NCI-H187 (cell line): ENCODE measurements at regions not wholly inside any gene's neighbourhood (a gene's known extent, or its start where the extent isn't known, plus 50 kb on each side); places are given as distances from the start of the nearest gene placed in this dataset.

Experiments used
- DNase-seq, 2 experiments: peaks; one replicate each; lab custom pipeline; 2025; lab: John Stamatoyannopoulos, UW

DNA sequence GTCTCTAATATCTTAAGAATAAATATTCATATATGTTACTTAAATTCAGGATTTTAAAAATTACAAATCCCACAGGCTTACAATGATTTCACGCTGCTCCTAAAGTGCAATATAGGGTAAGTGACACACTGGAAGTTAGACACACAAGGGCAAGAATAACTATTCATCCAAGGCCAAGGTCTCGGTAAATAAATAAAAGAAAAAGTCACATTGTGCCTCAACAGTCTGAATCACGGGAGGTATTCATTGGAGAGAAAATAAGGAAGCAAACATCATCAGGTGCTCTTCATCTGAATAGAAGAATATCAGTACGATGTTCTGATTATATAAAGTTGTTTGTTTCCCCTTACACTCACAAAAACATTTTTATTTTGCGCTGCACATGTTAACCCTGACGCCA, 820.2 kb downstream of the TRIB2 start:
- no peak for DNase-seq

DNA sequence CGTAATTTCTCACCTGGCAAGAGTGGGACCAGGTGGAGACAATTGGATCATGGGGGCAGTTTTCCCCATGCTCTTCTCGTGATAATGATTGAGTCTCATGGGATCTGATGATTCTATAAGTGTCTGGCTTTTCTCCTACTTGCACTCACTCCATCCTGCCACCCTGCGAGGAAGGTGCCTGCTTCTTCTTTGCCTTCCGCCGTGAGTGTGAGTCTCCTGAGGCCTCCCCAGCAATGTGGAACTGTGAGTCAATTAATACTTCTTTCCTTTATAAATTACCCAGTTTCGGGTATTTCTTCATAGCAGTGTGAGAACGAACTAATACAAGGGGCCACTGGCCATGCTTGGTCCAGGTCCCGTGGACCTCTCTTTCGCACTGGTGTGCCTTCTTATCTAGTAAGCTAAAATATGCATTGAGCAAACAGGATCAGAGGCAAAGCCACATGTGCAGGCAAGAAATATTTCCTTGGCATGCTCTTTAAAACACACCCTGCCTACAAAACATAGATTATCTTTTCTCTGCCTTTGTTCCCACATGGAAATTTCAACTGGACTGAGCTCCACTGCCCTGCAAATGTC, 821.1 kb downstream of the TRIB2 start:
- DNase-seq = no peak

DNA sequence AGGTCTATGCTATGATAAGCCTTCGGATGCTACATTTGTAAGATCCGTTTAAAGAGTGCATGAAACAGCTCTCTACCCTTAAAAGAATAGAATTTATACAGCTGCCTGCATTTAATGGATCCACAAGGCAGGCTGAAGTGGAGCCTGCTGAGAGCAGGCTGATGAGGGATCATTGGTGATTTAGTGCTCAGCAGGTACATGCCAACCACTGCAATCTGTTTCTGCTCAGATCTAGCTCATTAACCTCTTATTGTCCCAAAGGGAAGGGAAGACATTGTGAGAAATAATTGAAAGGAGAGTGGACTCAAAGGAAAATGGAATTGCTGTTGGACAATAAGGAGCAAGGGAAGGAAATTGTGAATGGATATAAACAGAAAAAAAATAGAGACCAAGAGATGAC, 822.6 kb downstream of the TRIB2 start:
- DNase-seq = peak; percentile 78 to 79

DNA sequence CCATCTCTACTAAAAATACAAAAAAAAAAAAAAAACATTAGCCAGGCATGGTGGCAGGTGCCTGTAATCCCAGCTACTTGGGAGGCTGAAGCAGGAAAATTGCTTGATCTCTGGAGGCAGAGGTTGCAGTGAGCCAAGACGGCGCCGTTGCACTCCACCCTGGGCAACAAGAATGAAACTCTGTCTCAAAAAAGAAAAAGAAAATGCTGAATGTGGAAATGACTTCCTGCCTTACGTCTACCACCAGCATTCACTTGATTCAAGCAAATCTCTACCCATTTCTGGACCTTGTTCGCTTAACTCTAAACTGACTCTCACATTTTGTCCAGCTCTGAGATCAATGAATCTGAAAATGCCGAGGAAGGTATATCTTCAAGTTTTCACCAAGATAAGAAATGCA, 825.3 kb downstream of the TRIB2 start:
- DNase-seq = no peak

DNA sequence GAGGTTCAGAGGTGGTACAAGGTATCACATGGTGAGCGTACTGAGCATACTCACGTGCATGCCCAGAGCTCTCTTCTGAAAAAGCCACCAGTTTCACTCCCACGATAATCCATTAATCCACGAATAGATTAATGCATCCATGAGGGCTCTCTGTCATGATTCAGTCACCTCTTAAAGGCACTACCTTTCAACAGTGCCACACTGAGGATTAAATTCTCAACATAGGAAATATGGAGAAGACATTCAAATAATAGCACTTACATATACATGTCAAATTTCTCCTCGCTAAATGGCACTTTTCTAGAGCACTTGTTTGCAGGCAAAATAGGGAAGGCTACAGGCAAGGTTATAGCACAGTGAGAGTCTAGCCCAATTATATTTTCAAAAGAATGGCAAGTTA, 825.9 kb downstream of the TRIB2 start:
- DNase-seq = peak; percentile 75

DNA sequence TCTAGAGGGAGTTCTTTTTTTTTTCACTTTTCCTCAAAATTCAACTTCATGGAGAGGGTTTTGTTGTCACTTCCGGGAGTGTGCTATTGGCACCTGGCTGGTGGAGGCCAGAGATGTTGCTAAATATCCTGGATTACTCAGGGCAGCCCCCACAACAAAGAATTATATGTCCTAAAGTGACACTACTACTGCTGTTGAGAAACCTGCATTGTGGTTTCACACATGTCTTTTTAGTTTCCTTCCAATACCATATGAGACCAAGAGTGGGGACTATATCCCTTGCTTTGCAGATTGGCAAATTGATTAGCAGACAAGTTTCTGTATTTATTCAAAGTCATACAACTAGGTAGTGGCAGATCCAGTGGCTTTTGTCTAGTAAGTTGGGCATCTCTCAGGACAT, 826.8 kb downstream of the TRIB2 start:
- no peak for DNase-seq

DNA sequence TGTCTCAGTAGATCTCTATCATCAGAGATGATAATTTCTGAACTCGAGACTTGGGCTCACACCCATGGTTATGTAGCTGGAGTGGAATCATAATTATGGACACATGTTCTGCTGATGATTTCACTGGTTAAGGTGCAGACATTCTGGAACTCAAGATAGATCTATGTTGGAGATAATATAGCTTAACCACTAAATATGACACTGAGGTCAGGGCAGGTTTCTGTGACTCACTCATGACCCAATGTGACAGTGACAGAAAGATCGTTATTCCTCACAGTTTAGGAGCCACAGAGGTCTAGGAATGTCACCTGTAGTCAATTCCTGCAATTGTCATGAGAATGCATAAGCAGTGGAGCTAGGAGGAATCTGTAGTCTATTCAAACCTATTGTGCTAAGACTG, 828.6 kb downstream of the TRIB2 start:
- no peak for DNase-seq

DNA sequence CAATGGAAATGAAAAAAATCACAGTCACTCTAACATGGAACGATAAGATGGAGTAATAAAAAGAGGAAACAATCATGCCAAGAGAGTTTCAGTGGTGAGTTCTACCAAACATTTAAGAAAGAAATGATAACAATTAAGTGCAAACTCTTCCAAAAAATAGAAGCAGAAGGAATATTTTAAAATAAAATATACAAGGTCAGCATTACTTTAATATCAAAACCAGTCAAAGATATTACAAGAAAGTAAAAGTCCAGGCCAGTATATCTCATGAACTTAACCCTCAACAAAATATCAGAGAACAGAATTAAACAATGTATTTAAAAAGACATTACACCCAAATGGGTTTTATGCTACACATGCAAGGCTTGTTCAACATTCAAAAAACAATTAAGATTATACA, 829.4 kb downstream of the TRIB2 start:
- DNase-seq = no peak

DNA sequence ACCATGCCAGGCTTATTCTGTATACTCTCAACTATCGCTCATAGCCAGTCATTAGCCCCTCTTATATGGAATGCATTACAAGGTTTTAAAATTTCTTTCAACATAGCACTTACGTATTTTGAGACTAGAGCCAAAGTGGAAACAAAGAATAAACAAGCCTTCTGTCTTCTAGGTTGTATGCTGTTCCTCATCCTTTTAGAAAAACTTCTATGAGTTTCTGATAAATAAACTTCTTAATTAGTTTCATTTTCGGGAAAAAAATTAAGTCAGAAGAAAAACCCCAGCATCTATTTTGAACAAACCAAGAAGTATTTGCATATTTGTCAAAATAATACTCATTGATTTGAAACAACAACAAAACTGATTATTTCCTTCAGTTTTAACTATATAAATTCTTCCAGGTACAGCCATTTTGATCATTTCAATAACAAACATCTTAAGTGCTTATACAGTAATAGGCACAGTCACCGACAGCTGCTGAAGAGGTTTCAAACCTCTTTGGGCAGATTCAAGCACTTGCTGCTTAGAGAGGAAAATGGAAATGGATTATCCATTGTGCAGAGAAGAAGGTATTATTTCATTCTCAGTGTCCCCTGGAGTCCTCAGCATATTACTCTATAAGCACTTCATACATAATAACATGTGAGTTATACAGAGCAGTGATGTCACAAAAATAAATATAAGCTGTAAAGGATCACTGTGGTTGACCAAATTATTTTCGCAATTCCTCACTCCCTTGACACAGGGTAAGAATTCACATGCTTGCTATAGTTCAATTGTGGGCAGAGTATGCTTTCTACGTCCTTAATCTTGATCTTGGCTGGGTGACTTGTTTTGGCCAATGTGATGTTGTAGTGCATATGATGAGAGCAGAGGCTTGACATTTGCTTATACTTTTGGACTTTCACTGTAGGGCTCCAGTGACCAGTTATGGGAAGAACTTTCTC, 833.8 kb downstream of the TRIB2 start:
- peak; percentile 73 to 87 for DNase-seq

DNA sequence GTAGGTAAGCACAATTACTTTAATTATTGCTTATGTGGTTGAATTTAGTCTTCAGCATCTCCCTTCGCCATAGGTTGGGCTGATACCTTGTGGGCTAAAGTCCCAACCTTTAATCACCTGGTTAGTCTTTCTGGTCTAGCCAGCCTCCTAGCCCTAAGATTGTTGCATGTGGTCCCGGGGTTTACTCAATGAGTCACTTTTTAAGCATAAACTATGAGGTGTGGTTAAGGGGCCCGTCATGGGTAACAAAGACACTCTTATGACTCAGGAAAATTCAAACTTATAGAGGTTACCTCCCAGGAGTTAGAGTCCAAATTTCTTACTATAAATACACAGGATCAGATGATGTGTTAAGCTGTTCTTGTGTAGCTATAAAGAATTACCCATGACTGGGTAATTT, 841.6 kb downstream of the TRIB2 start:
- DNase-seq = no peak

DNA sequence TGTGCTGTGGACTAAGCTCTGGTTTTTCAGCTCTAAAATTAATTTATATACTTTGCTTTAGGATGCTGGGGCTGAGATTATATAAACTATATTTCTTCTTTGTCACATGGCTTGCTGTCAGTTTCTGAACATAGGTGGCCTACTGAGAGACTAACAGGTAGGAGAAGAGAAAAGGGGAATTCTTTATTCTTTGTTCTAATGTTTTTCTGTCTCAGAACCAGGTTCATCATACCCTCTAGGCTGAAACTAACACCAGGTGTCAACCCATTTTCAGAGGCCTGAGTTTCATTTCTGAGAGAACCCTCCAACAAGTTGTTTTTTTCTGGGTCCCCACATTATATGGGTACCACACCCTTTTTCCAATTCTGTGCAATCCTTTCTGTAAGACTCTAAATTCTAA, 843.6 kb downstream of the TRIB2 start:
- no peak for DNase-seq

DNA sequence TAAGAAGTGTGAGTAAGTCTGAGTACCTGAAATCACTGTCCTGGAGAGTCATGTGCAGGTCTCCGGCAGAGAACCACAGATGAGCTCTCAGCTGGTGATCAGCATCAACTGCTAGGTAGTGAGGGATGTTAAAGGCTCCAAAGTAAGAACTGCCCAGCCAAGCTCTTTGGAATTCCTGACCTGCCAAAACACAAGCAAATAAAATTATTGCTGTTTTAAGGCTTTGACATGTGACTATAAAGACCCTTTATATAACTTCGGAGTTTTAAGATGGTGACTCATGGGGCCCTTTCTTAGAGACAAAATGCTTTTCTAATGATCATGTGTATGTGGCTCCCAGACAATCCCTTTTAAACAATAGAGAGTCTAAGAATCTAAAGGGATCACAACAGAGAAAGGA, 855.7 kb downstream of the TRIB2 start:
- no peak for DNase-seq

DNA sequence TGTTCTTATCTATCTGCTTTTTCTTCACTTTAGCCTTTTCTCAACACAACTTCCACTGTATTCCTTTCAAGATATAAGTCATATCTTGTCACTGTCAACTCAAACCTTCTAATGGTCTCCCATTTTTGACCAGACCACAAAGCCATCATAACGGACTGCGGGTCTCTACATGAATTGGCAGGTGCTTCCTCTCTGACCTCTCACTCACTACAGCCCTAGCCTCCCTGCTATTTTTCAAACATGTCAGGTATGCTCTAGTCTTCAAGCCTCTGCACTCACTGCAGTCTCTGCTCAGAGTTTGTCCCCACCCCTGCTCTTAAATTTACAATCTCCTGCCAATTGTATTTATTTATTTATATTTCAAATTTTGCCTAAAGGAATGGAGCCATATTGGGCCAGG, 858.1 kb downstream of the TRIB2 start:
- no peak for DNase-seq

DNA sequence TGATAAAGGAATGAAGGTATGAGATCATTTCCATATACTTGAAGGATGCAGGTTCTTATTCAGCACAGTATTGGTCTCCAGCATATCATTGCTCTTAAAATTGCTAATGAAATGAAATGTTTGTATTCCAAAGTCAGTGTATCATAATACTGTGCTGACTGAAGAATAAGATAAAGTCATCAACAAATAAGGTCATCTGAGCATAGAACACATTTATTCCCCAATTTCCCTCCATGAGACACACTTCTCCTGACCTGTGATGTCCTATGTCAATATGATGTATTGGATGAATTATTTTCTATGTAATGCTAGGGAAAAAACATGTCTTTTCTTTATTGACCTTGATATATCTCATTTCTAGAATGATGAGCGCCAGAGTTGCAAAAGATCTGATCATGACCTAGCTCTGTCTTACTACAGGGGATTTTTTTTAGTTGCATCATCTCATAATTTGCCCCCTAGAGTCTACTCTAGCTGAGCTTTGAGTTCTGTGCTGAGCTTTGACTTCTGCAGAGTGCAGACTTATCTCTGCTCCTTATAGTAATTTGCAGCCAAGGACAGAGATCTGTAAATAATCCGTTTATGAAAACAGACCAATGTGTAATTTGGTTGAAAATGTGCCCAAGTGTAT, 859.8 kb downstream of the TRIB2 start:
- no peak for DNase-seq

DNA sequence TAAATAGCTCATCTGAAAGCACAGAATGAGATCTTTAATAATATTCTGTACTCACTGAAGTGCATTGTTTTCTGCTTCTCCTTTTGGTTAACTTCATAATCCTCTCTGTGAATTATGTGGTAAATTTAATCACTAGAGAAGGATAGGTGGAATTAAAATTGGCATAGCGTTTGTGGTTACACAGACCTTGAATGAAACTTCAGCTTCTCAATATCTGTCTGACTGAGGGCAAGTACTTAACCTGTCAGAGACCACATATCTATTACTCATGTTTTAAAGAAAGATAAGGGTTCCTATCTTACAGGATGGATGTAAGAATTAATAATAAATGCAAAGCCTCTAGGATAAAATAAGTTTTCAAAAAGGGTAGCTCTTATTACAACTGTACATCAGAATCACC, 861.8 kb downstream of the TRIB2 start:
- DNase-seq = no peak

DNA sequence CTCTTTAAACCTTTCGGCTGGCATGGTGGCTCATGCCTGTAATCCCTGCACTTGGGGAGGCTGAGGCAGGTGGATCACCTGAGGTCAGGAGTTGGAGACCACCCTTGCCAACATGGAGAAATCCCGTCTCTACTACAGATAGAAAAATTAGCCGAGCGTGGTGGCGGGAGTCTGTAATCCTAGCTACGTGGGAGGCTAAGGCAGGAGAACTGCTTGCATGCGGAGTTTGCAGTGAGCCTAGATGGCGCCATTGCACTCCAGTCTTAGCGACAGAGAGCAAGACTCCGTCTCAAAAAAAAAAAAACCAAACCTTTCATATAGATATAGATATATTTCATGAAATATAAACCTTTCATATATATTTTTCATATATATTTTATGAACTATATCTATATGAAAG, 864.7 kb downstream of the TRIB2 start:
- no peak for DNase-seq

DNA sequence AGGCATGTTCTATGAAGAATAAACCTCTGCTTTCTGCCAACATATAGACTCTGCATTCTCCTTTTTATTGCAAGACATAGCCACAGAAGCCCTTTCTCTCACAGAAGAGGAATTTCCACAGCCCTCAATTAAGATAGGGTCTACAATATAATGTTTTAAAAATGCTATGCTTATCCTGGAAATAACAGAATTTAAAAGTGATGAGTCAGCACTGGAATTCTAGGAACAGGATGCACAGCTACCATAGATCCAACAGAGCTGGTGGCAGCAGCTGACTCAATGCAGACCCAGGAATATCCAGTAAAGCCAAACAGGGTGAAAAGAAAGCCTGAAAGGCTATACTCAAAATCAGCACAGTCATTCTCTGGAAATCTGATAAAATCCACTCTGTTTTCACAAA, 866.9 kb downstream of the TRIB2 start:
- no peak for DNase-seq

DNA sequence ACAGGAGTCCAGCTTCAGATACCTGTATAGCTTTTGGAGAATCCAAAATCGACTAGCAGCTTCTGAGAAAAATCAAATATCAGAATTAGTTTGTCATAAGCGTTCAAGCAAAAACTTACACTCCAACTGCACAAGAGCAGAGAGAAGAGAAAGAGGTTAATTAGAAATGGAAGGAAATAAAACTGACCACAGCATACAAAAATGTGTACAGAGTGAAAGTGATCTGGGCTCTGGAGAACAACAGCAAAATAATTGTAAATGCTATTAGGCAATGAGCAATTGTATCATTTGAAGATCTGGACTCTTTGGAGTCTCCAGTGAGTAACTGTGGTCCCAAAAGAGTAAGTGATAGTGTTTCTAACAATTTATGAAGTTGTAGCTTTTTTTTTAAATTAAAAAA, 867.3 kb downstream of the TRIB2 start:
- DNase-seq = no peak

DNA sequence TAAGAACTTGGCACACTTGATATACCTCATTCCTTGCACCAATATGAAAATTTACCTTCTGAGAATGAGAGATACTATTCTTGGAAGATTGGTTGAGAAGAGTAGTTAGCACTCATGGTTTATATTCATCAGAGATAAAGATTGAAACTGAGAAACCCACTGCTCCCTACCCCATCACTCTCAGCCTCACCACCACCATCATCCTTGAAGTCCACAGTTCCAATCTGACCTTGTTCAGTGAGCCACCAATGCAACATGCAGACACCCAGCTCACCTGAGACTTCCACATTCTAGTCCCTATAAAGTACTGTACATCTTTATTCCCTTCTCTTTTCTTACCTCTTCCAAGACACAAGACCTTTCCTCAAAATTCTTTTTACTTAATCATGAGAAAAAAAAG, 869.0 kb downstream of the TRIB2 start:
- no peak for DNase-seq

DNA sequence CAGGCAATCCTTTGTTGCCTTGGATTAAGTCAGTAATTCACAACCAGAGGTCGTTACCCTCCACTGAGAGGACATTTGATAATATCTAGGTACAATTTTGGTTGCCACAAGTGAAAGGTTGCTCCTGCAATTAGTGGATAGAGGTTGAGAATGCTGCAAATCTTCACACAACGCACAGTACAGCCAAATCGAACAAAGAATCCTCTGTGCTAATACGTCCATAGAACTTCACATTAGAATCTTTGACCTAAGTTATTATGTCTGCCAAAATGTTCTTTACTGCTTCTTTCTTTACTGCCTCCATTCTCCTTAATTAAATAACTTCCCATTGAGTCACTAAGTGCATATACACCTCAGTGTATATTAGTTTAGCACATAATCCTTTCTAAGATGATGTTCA, 879.5 kb downstream of the TRIB2 start:
- DNase-seq = no peak

DNA sequence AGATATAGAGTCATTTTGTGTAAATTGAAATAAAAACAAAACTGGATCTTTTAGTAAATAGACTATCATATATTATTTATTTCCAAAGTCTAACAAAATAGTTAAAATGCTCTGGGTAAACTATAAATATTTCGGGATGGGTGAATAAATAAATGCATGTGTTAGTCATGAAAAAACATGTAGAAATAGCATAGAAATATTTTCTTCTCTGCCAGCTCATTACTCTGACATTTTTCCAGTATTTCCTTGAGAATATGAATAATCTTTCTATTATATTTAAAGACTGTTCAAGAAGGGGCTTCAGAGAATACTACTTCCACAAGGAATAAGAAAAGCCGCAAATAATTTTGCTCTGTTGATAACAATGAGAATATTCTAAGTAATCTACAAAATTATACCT, 880.4 kb downstream of the TRIB2 start:
- no peak for DNase-seq

DNA sequence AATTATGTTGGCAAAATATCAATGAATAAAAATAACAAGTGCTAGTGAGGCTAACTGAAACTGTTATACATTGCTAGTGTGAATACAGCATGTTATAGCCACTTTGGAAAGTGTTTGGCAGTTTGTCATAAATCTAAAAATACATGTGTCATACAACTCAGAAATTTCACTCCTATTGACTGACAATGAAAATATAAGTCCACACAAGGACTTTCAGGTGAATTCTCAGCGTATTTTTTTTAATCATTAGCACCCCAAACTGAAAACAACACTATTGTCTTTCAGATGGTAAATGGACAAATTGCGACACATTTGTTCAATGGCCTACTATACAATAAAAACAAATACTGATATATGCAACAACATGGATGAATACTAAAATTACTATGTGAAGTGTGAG, 884.8 kb downstream of the TRIB2 start:
- no peak for DNase-seq

DNA sequence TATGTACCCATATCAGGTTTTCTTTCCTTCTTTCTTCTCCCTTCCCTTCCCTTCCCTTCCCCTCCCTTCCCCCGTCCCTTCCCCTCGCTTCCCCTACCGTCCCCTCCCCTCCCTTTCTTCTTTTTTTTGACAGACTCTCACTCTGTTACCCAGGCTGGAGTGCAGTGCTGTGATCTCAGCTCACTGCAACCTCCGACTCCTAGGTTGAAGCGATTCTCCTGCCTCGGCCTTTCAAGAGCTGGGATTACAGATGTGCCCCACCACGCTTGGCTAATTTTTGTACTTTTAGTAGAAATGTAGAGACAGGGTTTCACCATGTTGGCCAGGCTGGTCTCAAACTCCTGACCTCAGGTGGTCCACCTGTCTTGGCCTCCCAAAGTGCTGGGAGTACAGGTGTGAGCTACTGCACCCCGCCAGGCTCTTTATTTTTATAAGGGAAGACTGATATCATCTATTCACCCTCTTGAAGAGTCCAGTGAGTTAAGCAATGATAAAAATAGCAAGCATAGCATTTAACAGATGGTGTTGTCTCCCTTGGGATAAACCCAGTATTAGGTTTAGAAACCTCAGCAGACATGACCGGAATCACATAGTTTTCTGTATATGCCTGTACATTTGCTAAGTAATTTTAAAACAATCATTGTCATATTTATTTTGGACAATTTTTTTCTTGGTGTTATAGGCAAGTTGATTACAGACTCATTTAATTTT, 888.4 kb downstream of the TRIB2 start:
- no peak for DNase-seq
